ENCODE measurements at regions not wholly inside any gene's neighbourhood (a gene's known extent, or its start where the extent isn't known, plus 50 kb on each side); places are given as distances from the start of the nearest gene placed in this dataset.

GRCh38 chrX:110421500-110422455 lies 63.1 kb downstream of the RTL9 start:
- no peaks in the 10 kb centered on the region for H3K9me3 ChIP-seq
- TF ChIP-seq CTCF (IDR thresholded peaks at IDR 0.05), result no peak
- no peaks in the 10 kb centered on the region for H3K4me1 ChIP-seq
- no peak overlapping the region for H3K27ac ChIP-seq
- no peak for DNase-seq
- H3K27me3 ChIP-seq, result peaks cover 0 to 60% (median 0%) of the 10 kb centered on the region in 7 donors
- intact Hi-C loops (cut with DNase I), result no loop called here
- peak in 2 of 8 donors; percentile 55 to 58 for ATAC-seq
- no peak overlapping the region for H3K4me3 ChIP-seq
- H3K36me3 ChIP-seq, result no peaks in the 10 kb centered on the region
- WGBS, 2 donors, result 82 to 87% methylated on average over 5 of the region's 5 CpGs

GRCh38 chrX:110425222-110426154 lies 66.8 kb downstream of the RTL9 start:
- 89 to 90% methylated on average over 9 of the region's 9 CpGs for WGBS, 2 donors
- H3K4me3 ChIP-seq, result no peak overlapping the region
- DNase-seq (no peak), ATAC-seq (no peak)
- no peak for TF ChIP-seq CTCF (IDR thresholded peaks at IDR 0.05)
- H3K36me3 ChIP-seq, result no peaks in the 10 kb centered on the region
- intact Hi-C loops (cut with DNase I), result no loop called here
- no peak overlapping the region for H3K27ac ChIP-seq
- no peaks in the 10 kb centered on the region for H3K4me1 ChIP-seq
- no peaks in the 10 kb centered on the region for H3K9me3 ChIP-seq
- peaks cover 0 to 44% (median 0%) of the 10 kb centered on the region in 7 donors for H3K27me3 ChIP-seq

GRCh38 chrX:110426155-110426504 lies 67.5 kb downstream of the RTL9 start:
- TF ChIP-seq CTCF (IDR thresholded peaks at IDR 0.05), result no peak
- no peaks in the 10 kb centered on the region for H3K9me3 ChIP-seq
- H3K4me1 ChIP-seq, result no peaks in the 10 kb centered on the region
- no peaks in the 10 kb centered on the region for H3K36me3 ChIP-seq
- peaks cover 0 to 38% (median 0%) of the 10 kb centered on the region in 7 donors for H3K27me3 ChIP-seq
- no peak for DNase-seq
- WGBS, 2 donors, result 83 to 89% methylated on average over 6 of the region's 6 CpGs
- H3K4me3 ChIP-seq, result no peak overlapping the region
- no peak overlapping the region for H3K27ac ChIP-seq
- intact Hi-C loops (cut with DNase I), result no loop called here
- ATAC-seq, result no peak

- H3K4me3 ChIP-seq, result no peak overlapping the region
- H3K27me3 ChIP-seq, result peaks cover 0 to 33% (median 0%) of the 10 kb centered on the region in 7 donors
- H3K36me3 ChIP-seq, result no peaks in the 10 kb centered on the region
- no peaks in the 10 kb centered on the region for H3K4me1 ChIP-seq
- H3K27ac ChIP-seq, result no peak overlapping the region
- ATAC-seq (no peak), DNase-seq (no peak)
- intact Hi-C loops (cut with DNase I), result no loop called here
- no peaks in the 10 kb centered on the region for H3K9me3 ChIP-seq
- WGBS, 2 donors, result 89 to 96% methylated on average over 1 of the region's 1 CpG
- no peak for TF ChIP-seq CTCF (IDR thresholded peaks at IDR 0.05)
Measured at GRCh38 chrX:110427076-110427475, 68.4 kb downstream of the RTL9 start.
